ENCODE measurements at regions not wholly inside any gene's neighbourhood (a gene's known extent, or its start where the extent isn't known, plus 50 kb on each side); places are given as distances from the start of the nearest gene placed in this dataset.

DNA sequence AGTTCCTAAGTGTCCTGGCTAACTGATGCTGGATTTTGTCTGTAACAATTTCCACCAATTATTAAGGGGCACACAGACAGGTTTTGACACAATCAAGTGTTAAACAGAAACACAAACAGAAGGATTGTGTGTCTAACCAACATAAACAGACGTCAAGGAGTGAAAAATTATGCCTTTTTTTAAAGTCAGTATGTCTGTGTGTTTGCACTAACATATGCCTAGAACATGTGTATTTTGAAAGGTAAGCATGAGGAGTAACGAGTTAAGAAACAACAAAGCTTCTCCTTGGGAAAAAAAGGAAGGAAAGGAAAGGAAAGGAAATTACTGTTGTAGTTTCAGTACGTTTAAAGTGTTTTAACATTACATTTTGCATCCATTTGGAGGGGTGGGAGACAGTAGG is 466.3 kb upstream of the ID4 start:
- TF ChIP-seq, protein P1, sequence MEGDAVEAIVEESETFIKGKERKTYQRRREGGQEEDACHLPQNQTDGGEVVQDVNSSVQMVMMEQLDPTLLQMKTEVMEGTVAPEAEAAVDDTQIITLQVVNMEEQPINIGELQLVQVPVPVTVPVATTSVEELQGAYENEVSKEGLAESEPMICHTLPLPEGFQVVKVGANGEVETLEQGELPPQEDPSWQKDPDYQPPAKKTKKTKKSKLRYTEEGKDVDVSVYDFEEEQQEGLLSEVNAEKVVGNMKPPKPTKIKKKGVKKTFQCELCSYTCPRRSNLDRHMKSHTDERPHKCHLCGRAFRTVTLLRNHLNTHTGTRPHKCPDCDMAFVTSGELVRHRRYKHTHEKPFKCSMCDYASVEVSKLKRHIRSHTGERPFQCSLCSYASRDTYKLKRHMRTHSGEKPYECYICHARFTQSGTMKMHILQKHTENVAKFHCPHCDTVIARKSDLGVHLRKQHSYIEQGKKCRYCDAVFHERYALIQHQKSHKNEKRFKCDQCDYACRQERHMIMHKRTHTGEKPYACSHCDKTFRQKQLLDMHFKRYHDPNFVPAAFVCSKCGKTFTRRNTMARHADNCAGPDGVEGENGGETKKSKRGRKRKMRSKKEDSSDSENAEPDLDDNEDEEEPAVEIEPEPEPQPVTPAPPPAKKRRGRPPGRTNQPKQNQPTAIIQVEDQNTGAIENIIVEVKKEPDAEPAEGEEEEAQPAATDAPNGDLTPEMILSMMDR (IDR thresholded peaks at IDR 0.05; ENCODE audit: poor library complexity, severe bottlenecking), result no peak
- TF ChIP-seq EZH2 (IDR thresholded peaks at IDR 0.05; ENCODE audit: borderline replicate concordance, insufficient read depth, low read length, poor library complexity, severe bottlenecking), result no peak
